Testis (tissue), 2 donors: ENCODE measurements at regions not wholly inside any gene's neighbourhood (a gene's known extent, or its start where the extent isn't known, plus 50 kb on each side); places are given as distances from the start of the nearest gene placed in this dataset.

Source experiments
- CTCF ChIP-seq, 3 experiments: fragments of 450-650 bp in 2 of 3; fragments of 200-600 bp in 1 of 3; sonication (generic) in 1 of 3; IDR thresholded peaks; one replicate each; pipeline ENCODE4 v1.5.1; 2016 to 2019; ENCODE audit warnings: antibody characterized with exemption in 3 of 3, mild to moderate bottlenecking in 2 of 3, moderate library complexity in 1 of 3
- POLR2A ChIP-seq: fragments of 450-650 bp; IDR thresholded peaks from one replicate; pipeline ENCODE4 v1.6.1; 2017; ENCODE audit warnings: antibody characterized with exemption, mild to moderate bottlenecking, moderate library complexity

GRCh38 chr1:244271691-244272308, 179.9 kb downstream of the ADSS2 start:
- TF ChIP-seq CTCF (IDR thresholded peaks at IDR 0.05) (no peak), POLR2A (no peak)
